OCI-LY1 (cell line): ENCODE measurements at regions not wholly inside any gene's neighbourhood (a gene's known extent, or its start where the extent isn't known, plus 50 kb on each side); places are given as distances from the start of the nearest gene placed in this dataset.

Source experiments
- H2AFZ ChIP-seq: fragments of 200-600 bp; sonication (generic), shearing (Covaris generic); 2 replicates; pipeline ENCODE4 v1.6.0; 2014; ENCODE audit warnings: antibody characterized with exemption, mild to moderate bottlenecking, low read length
- H3F3A ChIP-seq: fragments of 200-600 bp; sonication (generic), shearing (Covaris generic); 2 replicates; pipeline ENCODE4 v1.6.0; 2014; ENCODE audit warnings: mild to moderate bottlenecking, antibody characterized with exemption, low read length, moderate library complexity; ENCODE audit not compliant: insufficient read depth
- H3K27ac ChIP-seq: fragments of 200-600 bp; sonication (generic); 2 replicates; pipeline ENCODE4 v1.5.1; 2014; ENCODE audit warnings: low read length, mixed run types, mild to moderate bottlenecking, low read depth; ENCODE audit not compliant: poor library complexity, severe bottlenecking
- H3K27me3 ChIP-seq: fragments of 200-600 bp; sonication (generic); 2 replicates; pipeline ENCODE4 v1.6.0; 2014; ENCODE audit warnings: antibody characterized with exemption, mild to moderate bottlenecking, low read length, moderate library complexity; ENCODE audit not compliant: insufficient read depth
- H3K36me3 ChIP-seq: fragments of 200-600 bp; sonication (generic); 2 replicates; pipeline ENCODE4 v1.6.1; 2014; ENCODE audit warnings: mild to moderate bottlenecking, antibody characterized with exemption, low read length, moderate library complexity, mixed read lengths; ENCODE audit not compliant: insufficient read depth
- H3K4me1 ChIP-seq: fragments of 200-600 bp; sonication (generic); 2 replicates; pipeline ENCODE4 v1.5.1; 2014; ENCODE audit warnings: mild to moderate bottlenecking, low read length, moderate library complexity; ENCODE audit not compliant: insufficient read depth, severe bottlenecking
- H3K4me2 ChIP-seq: fragments of 200-600 bp; sonication (generic), shearing (Covaris generic); 2 replicates; pipeline ENCODE4 v1.6.1; 2014; ENCODE audit warnings: low read length
- H3K4me3 ChIP-seq: fragments of 200-600 bp; sonication (generic); 2 replicates; pipeline ENCODE4 v1.5.1; 2014; ENCODE audit warnings: low read length, low read depth, mild to moderate bottlenecking, mixed read lengths; ENCODE audit not compliant: poor library complexity, severe bottlenecking
- H3K79me2 ChIP-seq: fragments of 200-600 bp; shearing (Covaris generic); 2 replicates; pipeline ENCODE4 v1.6.1; 2016; ENCODE audit warnings: mixed run types, low read length, mixed read lengths; ENCODE audit not compliant: insufficient read depth
- H3K9ac ChIP-seq: fragments of 200-600 bp; sonication (generic), shearing (Covaris generic); 2 replicates; pipeline ENCODE4 v1.6.1; 2014; ENCODE audit warnings: mild to moderate bottlenecking, low read length, mixed read lengths
- H3K9me2 ChIP-seq: fragments of 200-600 bp; sonication (generic), shearing (Covaris generic); 2 replicates; pipeline ENCODE4 v1.6.1; 2014; ENCODE audit warnings: low read depth, mild to moderate bottlenecking, low read length, mixed read lengths
- H3K9me3 ChIP-seq: fragments of 200-600 bp; shearing (Covaris generic); 2 replicates; pipeline ENCODE4 v1.6.1; 2014; ENCODE audit warnings: low read length, mixed read lengths
- H4K20me1 ChIP-seq: fragments of 200-600 bp; sonication (generic), shearing (Covaris generic); 2 replicates; pipeline ENCODE4 v1.6.0; 2016; ENCODE audit warnings: mild to moderate bottlenecking, low read length; ENCODE audit not compliant: insufficient read depth
- CTCF ChIP-seq: fragments of 200-600 bp; sonication (generic), shearing (Covaris generic); IDR thresholded peaks from 2 replicates; pipeline ENCODE4 v1.5.1; 2017; ENCODE audit warnings: mild to moderate bottlenecking, antibody characterized with exemption, low read length, moderate library complexity, mixed read lengths
- EZH2 ChIP-seq: fragments of 200-600 bp; sonication (generic), shearing (Covaris generic); IDR thresholded peaks from 2 replicates; pipeline ENCODE4 v1.8.0; 2017; ENCODE audit warnings: borderline replicate concordance, mixed run types, mild to moderate bottlenecking, antibody characterized with exemption, low read length, moderate library complexity, mixed read lengths

GRCh38 chr4:4763822-4764557 is 95.5 kb upstream of the MSX1 start:
- no peaks in the 10 kb centered on the region for H3K9me3 ChIP-seq
- H4K20me1 ChIP-seq, result no peaks in the 10 kb centered on the region
- TF ChIP-seq EZH2, result no peak
- TF ChIP-seq CTCF, result no peak
- no peaks in the 10 kb centered on the region for H3F3A ChIP-seq
- no peak overlapping the region for H3K27ac ChIP-seq
- H3K36me3 ChIP-seq, result no peaks in the 10 kb centered on the region
- H3K9me2 ChIP-seq, result no peaks in the 10 kb centered on the region
- no peak overlapping the region for H3K9ac ChIP-seq
- no peaks in the 10 kb centered on the region for H3K79me2 ChIP-seq
- H2AFZ ChIP-seq, result no peak overlapping the region
- no peaks in the 10 kb centered on the region for H3K4me1 ChIP-seq
- no peak overlapping the region for H3K4me3 ChIP-seq
- no peaks in the 10 kb centered on the region for H3K27me3 ChIP-seq
- H3K4me2 ChIP-seq, result no peak overlapping the region

- Histone ChIP-seq H3K79me2 (no peaks in the 10 kb centered on the region), H3K9me3 (no peaks in the 10 kb centered on the region), H3K27me3 (no peaks in the 10 kb centered on the region), H3K9me2 (no peaks in the 10 kb centered on the region), H3K27ac (no peak overlapping the region), H3K9ac (no peak overlapping the region), H3K36me3 (no peaks in the 10 kb centered on the region), H3K4me3 (no peak overlapping the region), H3K4me2 (no peak overlapping the region), H4K20me1 (no peaks in the 10 kb centered on the region), H3F3A (no peaks in the 10 kb centered on the region), H3K4me1 (no peaks in the 10 kb centered on the region), H2AFZ (no peak overlapping the region)
- TF ChIP-seq EZH2 (no peak), CTCF (no peak)
These were observed 96.3 kb upstream of the MSX1 start for GRCh38 chr4:4762909-4763821.

- H3K79me2 ChIP-seq, result no peaks in the 10 kb centered on the region
- H3K4me1 ChIP-seq, result no peaks in the 10 kb centered on the region
- H3K4me2 ChIP-seq, result no peak overlapping the region
- no peaks in the 10 kb centered on the region for H4K20me1 ChIP-seq
- no peak overlapping the region for H3K9ac ChIP-seq
- no peaks in the 10 kb centered on the region for H3K9me2 ChIP-seq
- TF ChIP-seq EZH2 (no peak), CTCF (no peak)
- no peaks in the 10 kb centered on the region for H3F3A ChIP-seq
- H3K27ac ChIP-seq, result no peak overlapping the region
- no peaks in the 10 kb centered on the region for H3K9me3 ChIP-seq
- H3K36me3 ChIP-seq, result no peaks in the 10 kb centered on the region
- no peaks in the 10 kb centered on the region for H3K27me3 ChIP-seq
- H3K4me3 ChIP-seq, result no peak overlapping the region
- no peak overlapping the region for H2AFZ ChIP-seq
These were observed 97.2 kb upstream of the MSX1 start for GRCh38 chr4:4762300-4762699.
